Thoracic aorta (tissue), 2 donors: ENCODE measurements at regions not wholly inside any gene's neighbourhood (a gene's known extent, or its start where the extent isn't known, plus 50 kb on each side); places are given as distances from the start of the nearest gene placed in this dataset.

ENCODE experiments used
- ATAC-seq: fragments of 150-250 bp; one replicate; pipeline ENCODE4 v1.8.0; 2017; ENCODE audit warnings: low read depth; ENCODE audit not compliant: insufficient number of reproducible peaks, low FRiP score
- DNase-seq: peaks from one replicate; pipeline ENCODE4 v3.0.0-alpha.2; 2020; ENCODE audit warnings: low spot score
- H3K27ac ChIP-seq, 2 donors: fragments of 200-600 bp; sonication (generic); 1 replicate in 1 of 2; 2 replicates in 1 of 2; pipeline ENCODE4 v1.5.1; 2016; ENCODE audit warnings: mild to moderate bottlenecking in 2 of 2, moderate library complexity in 2 of 2
- H3K27me3 ChIP-seq: fragments of 200-600 bp; sonication (generic); replicated peaks from 2 replicates; pipeline ENCODE4 v1.6.0; 2016; ENCODE audit warnings: mild to moderate bottlenecking; ENCODE audit not compliant: insufficient read depth
- H3K36me3 ChIP-seq: fragments of 200-600 bp; sonication (generic); one replicate; pipeline ENCODE4 v1.5.1; 2016
- H3K4me1 ChIP-seq, 2 donors: fragments of 200-600 bp; sonication (generic); 1 replicate in 1 of 2; 2 replicates in 1 of 2; pipeline versions ENCODE4 v1.5.1 to v1.6.0; 2016; ENCODE audit warnings: low read depth in 2 of 2, mild to moderate bottlenecking in 1 of 2; ENCODE audit not compliant: control insufficient read depth in 1 of 2
- H3K4me3 ChIP-seq: fragments of 200-600 bp; sonication (generic); 2 replicates; pipeline ENCODE4 v1.5.1; 2016; ENCODE audit warnings: mild to moderate bottlenecking
- H3K9me3 ChIP-seq: fragments of 200-600 bp; sonication (generic); 2 replicates; pipeline ENCODE4 v1.5.1; 2016
- CTCF ChIP-seq: fragments of 200-600 bp; sonication (generic); IDR thresholded peaks from one replicate; pipeline ENCODE4 v1.5.1; 2019; ENCODE audit warnings: antibody characterized with exemption

- Histone ChIP-seq H3K36me3 (no peaks in the 10 kb centered on the region), H3K9me3 (no peaks in the 10 kb centered on the region), H3K4me1 (no peaks in the 10 kb centered on the region), H3K27ac (no peak overlapping the region), H3K4me3 (no peak overlapping the region), H3K27me3 (no peaks in the 10 kb centered on the region)
- DNase-seq (no peak), ATAC-seq (no peak)
- TF ChIP-seq CTCF: no peak
Observed at GRCh38 chr2:221161186-221161585, 410.9 kb downstream of the EPHA4 start.

- Histone ChIP-seq H3K4me1 (no peaks in the 10 kb centered on the region), H3K9me3 (no peaks in the 10 kb centered on the region), H3K36me3 (no peaks in the 10 kb centered on the region), H3K27ac (no peak overlapping the region), H3K27me3 (no peaks in the 10 kb centered on the region), H3K4me3 (no peak overlapping the region)
- no peak for TF ChIP-seq CTCF
- no peak for ATAC-seq
- DNase-seq: no peak
Observed at GRCh38 chr2:221166292-221166691, 405.8 kb downstream of the EPHA4 start.

- no peak for TF ChIP-seq CTCF
- H3K9me3 ChIP-seq: no peaks in the 10 kb centered on the region
- no peak for DNase-seq
- H3K27ac ChIP-seq: no peak overlapping the region
- ATAC-seq: no peak
- no peaks in the 10 kb centered on the region for H3K27me3 ChIP-seq
- no peaks in the 10 kb centered on the region for H3K4me1 ChIP-seq
- H3K4me3 ChIP-seq: no peak overlapping the region
- H3K36me3 ChIP-seq: no peaks in the 10 kb centered on the region
Observed at GRCh38 chr2:221167561-221167960, 404.5 kb downstream of the EPHA4 start.

- ATAC-seq (no peak), DNase-seq (no peak)
- Histone ChIP-seq H3K36me3 (no peaks in the 10 kb centered on the region), H3K27me3 (no peaks in the 10 kb centered on the region), H3K27ac (no peak overlapping the region), H3K4me1 (no peaks in the 10 kb centered on the region), H3K9me3 (no peaks in the 10 kb centered on the region), H3K4me3 (no peak overlapping the region)
- no peak for TF ChIP-seq CTCF
Observed at GRCh38 chr2:221169724-221170123, 402.4 kb downstream of the EPHA4 start.

GRCh38 chr2:221170548-221170947 is 401.6 kb downstream of the EPHA4 start:
- Histone ChIP-seq H3K4me1 (no peaks in the 10 kb centered on the region), H3K27ac (no peak overlapping the region), H3K4me3 (no peak overlapping the region), H3K27me3 (no peaks in the 10 kb centered on the region), H3K36me3 (no peaks in the 10 kb centered on the region), H3K9me3 (no peaks in the 10 kb centered on the region)
- ATAC-seq (no peak), DNase-seq (no peak)
- no peak for TF ChIP-seq CTCF
